ENCODE measurements at regions not wholly inside any gene's neighbourhood (a gene's known extent, or its start where the extent isn't known, plus 50 kb on each side); places are given as distances from the start of the nearest gene placed in this dataset.

DNA sequence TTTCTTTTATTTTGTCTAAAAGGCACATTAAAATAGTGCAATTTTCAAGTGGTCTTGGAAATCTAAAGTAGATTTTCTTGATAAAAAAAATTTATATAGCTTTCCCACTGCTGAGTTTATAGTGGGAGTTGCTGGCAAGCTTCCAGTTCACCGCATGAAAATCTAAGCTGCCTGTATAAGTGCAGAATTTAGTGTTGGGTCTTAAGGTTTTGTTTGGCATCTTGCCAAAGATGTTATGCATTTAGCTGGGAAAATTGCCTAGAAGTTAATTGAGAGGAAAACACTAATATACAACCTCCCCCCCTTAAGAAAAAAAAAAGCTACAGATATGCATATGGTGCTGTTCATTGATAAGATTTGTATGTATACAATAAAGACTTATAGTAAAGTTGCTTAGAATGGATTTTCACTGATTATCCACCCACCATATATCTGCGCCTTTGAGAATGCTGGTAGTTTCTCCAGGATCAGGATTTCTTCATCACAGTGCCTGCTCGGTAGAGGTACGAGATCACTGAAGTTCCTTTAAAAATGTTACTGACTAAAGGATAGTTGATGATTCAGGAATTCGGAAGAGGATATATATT, 803.2 kb upstream of the POU3F3 start:
- H2AK5ac ChIP-seq (ENCODE audit: low read depth, low read length), result no peak overlapping the region
- H3K23ac ChIP-seq (ENCODE audit: insufficient read length), result no peak overlapping the region
- H3K4ac ChIP-seq (replicated peaks; ENCODE audit: insufficient read length, low read depth, low read length), result no peak overlapping the region
- no peaks in the 10 kb centered on the region for H3K9me3 ChIP-seq (ENCODE audit: insufficient read depth in 2 of 2, low read depth in 1 of 2, low read length in 1 of 2)
- TF ChIP-seq SIRT6 (IDR thresholded peaks at IDR 0.05; ENCODE audit: low read length) (no peak), ASH2L (IDR thresholded peaks at IDR 0.05; ENCODE audit: low read length) (no peak)
- no peak overlapping the region for H4K5ac ChIP-seq (ENCODE audit: insufficient read length, low read depth, low read length)
- H3K79me1 ChIP-seq (ENCODE audit: low read depth, low read length), result no peaks in the 10 kb centered on the region
- no peak overlapping the region for H3K56ac ChIP-seq (replicated peaks; ENCODE audit: insufficient read length, low read depth, low read length)
- H3K79me2 ChIP-seq (ENCODE audit: control insufficient read depth in 1 of 2, insufficient read depth in 2 of 2, low read length in 2 of 2), result no peaks in the 10 kb centered on the region
- H2BK12ac ChIP-seq (ENCODE audit: low read depth, low read length), result no peak overlapping the region
- H3K9ac ChIP-seq (replicated peaks in 1 of 4; ENCODE audit: extremely low read depth in 1 of 4, low read depth in 3 of 4, low read length in 3 of 4), result no peak overlapping the region
- H4K91ac ChIP-seq (replicated peaks; ENCODE audit: insufficient read length, low read length), result no peak overlapping the region
- no peak overlapping the region for H3K18ac ChIP-seq (ENCODE audit: extremely low read depth, low read length)
- peaks cover 0 to 2% (median 1%) of the 10 kb centered on the region in 4 experiments; a peak in 2 of 7 replicates for H3K4me1 ChIP-seq (replicated peaks in 1 of 4; ENCODE audit: control insufficient read depth in 3 of 4, insufficient read depth in 4 of 4, low read length in 3 of 4)
- H3K14ac ChIP-seq (ENCODE audit: insufficient read length), result no peak overlapping the region
- no peak overlapping the region for H2BK15ac ChIP-seq (ENCODE audit: low read length)
- no peaks in the 10 kb centered on the region for H3K36me3 ChIP-seq (ENCODE audit: control insufficient read depth in 2 of 4, insufficient read depth in 4 of 4, low read length in 3 of 4)
- no peaks in the 10 kb centered on the region for H3K27me3 ChIP-seq (replicated peaks in 1 of 4; ENCODE audit: control insufficient read depth in 3 of 4, extremely low read depth in 1 of 4, insufficient read depth in 3 of 4, low read length in 3 of 4)
- no peak overlapping the region for H2BK20ac ChIP-seq (ENCODE audit: low read length)
- no peak overlapping the region for H4K8ac ChIP-seq (ENCODE audit: extremely low read depth, insufficient read depth, low read length)
- H3K4me3 ChIP-seq (ENCODE audit: extremely low read depth in 1 of 4, insufficient read depth in 2 of 4, low read depth in 3 of 4, low read length in 4 of 4), result no peak overlapping the region
- ChIA-PET CTCF (ENCODE audit: partially characterized antibody) (interaction anchor here (0.7 kb wide), 1 partner anchor 762 kb away, joined by 3 read pairs; no protein-coding TSS in a partner anchor), POLR2A (ENCODE audit: partially characterized antibody) (no interaction called here)
- DNase-seq (ENCODE audit: low read depth in 1 of 2, low spot score in 2 of 2) (no peak), FAIRE-seq (no peak)
- H2BK5ac ChIP-seq (ENCODE audit: low read depth, low read length), result no peak overlapping the region
- 98% methylated on average over 5 of the region's 5 CpGs; no CpG with 5 or more reads in 1 of the 2 experiments for WGBS, 2 experiments (ENCODE audit: extremely low coverage in 1 of 2, insufficient coverage in 1 of 2, insufficient read length in 1 of 2, insufficient replicate concordance in 2 of 2, low coverage in 1 of 2, low lambda C conversion rate in 2 of 2, missing lambda C conversion rate in 1 of 2)
- H3K23me2 ChIP-seq (ENCODE audit: low read depth, low read length), result no peaks in the 10 kb centered on the region; the same call in 1 of the 2 replicates
- no peak overlapping the region for H3K4me2 ChIP-seq (ENCODE audit: insufficient read depth in 1 of 2, low read depth in 2 of 2, low read length in 2 of 2)
- no peak overlapping the region for H2BK120ac ChIP-seq (replicated peaks; ENCODE audit: low read depth, low read length)
- H4K20me1 ChIP-seq (replicated peaks in 1 of 2; ENCODE audit: control insufficient read depth in 1 of 2, insufficient read depth in 2 of 2, low read length in 2 of 2), result no peaks in the 10 kb centered on the region
- H2AFZ ChIP-seq (ENCODE audit: low read length), result no peak overlapping the region
- no peak overlapping the region for H3K27ac ChIP-seq (ENCODE audit: low read depth, low read length)

All from H1 (cell line).